A673 (cell line): ENCODE measurements at regions not wholly inside any gene's neighbourhood (a gene's known extent, or its start where the extent isn't known, plus 50 kb on each side); places are given as distances from the start of the nearest gene placed in this dataset.
"Not testable (repeated sequence)": the region's sequence is repeated elsewhere in the genome, so short reads cannot be mapped to it uniquely, and the experiment has no call there.

Source experiments
- BruUV-seq: library from RNA; stranded (reverse); fragments of 400-500 nt; replicated peaks from 2 replicates; lab custom pipeline; 2021; lab: Mats Ljungman, UMichigan
- CTCF ChIA-PET: fragments of 300-600 bp; sonication (Branson Sonifier 250); formaldehyde crosslinking; loops from one replicate; lab custom pipeline; 2022; ENCODE audit warnings: antibody characterized with exemption; lab: Charles Lee
- POLR2A ChIA-PET: fragments of 300-600 bp; sonication (Branson Sonifier 250); formaldehyde crosslinking; loops from one replicate; lab custom pipeline; 2022; ENCODE audit warnings: antibody characterized with exemption; ENCODE audit not compliant: low non-redundant PET; lab: Charles Lee
- DNase-seq: peaks from one replicate; pipeline ENCODE4 v3.0.0-alpha.2; 2015; ENCODE audit warnings: low spot score
- H3K27ac ChIP-seq: fragments of 200-600 bp; sonication (generic); 2 replicates; pipeline ENCODE4 v1.5.1; 2016; ENCODE audit warnings: mixed run types, low read depth, mild to moderate bottlenecking, mixed read lengths, antibody characterized with exemption, low read length; ENCODE audit not compliant: poor library complexity, severe bottlenecking
- H3K27me3 ChIP-seq: fragments of 200-600 bp; sonication (generic); replicated peaks from 2 replicates; pipeline ENCODE4 v1.6.1; 2017; ENCODE audit warnings: mixed run types, low read depth, mild to moderate bottlenecking, mixed read lengths, antibody characterized with exemption, low read length; ENCODE audit not compliant: insufficient read depth, poor library complexity
- H3K36me3 ChIP-seq: fragments of 200-600 bp; sonication (generic); 2 replicates; pipeline ENCODE4 v1.6.1; 2016; ENCODE audit warnings: mixed run types, mild to moderate bottlenecking, mixed read lengths, antibody characterized with exemption, low read length; ENCODE audit not compliant: insufficient read depth, poor library complexity, severe bottlenecking
- H3K4me1 ChIP-seq: fragments of 200-600 bp; sonication (generic); 2 replicates; pipeline ENCODE4 v1.6.1; 2017; ENCODE audit warnings: mixed run types, mild to moderate bottlenecking, mixed read lengths, antibody characterized with exemption, low read length; ENCODE audit not compliant: insufficient read depth, poor library complexity, severe bottlenecking
- H3K4me3 ChIP-seq: fragments of 200-600 bp; sonication (generic); 2 replicates; pipeline ENCODE4 v1.5.1; 2016; ENCODE audit warnings: low read depth, mixed run types, mild to moderate bottlenecking, mixed read lengths, low read length; ENCODE audit not compliant: poor library complexity, severe bottlenecking
- H3K9me3 ChIP-seq: fragments of 200-600 bp; sonication (generic); 2 replicates; pipeline ENCODE4 v1.6.1; 2016; ENCODE audit warnings: mixed run types, low read depth, mild to moderate bottlenecking, mixed read lengths, antibody characterized with exemption, low read length; ENCODE audit not compliant: poor library complexity, severe bottlenecking
- CTCF ChIP-seq: fragments of 300-800, 200-600 bp; sonication (generic); conservative IDR thresholded peaks from 2 replicates; pipeline ENCODE4 v1.5.1; 2017; ENCODE audit warnings: low read depth, mild to moderate bottlenecking, antibody characterized with exemption, low read length, moderate library complexity, mixed read lengths
- EZH2 ChIP-seq: fragments of 200-600 bp; sonication (generic); IDR thresholded peaks from 2 replicates; pipeline ENCODE4 v1.6.1; 2017; ENCODE audit warnings: borderline replicate concordance, low read depth, mild to moderate bottlenecking, mixed read lengths, antibody characterized with exemption, low read length; ENCODE audit not compliant: poor library complexity, severe bottlenecking
- intact Hi-C: fragments of 100-400 bp; cut with micrococcal nuclease; formaldehyde crosslinking; loops from one replicate; pipeline ENCODE4 v1.10.0; 2022; ENCODE audit not compliant: unreplicated experiment

DNA sequence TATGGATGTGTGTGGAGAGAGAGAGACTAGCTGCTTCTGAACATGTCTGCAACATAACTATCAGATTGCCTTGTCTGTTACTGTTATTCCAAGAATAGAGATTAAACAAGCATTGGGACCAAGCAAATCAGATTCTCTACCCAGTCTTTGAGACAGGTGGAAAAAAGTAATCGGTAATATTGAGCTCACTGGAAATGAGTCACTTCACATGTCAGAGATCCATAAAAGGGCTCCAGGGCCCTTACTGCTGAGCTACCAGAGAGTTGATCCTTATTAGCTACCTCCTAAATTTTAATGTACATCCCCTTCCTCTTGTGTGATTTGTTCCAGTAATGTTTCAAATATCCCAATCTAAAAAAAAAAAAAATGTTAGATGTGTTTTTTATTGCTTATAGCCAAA is 2118.0 kb downstream of the PCDH9 start:
- TF ChIP-seq EZH2, result no peak
- TF ChIP-seq CTCF, result no peak
- CTCF ChIA-PET, result no interaction called here
- H3K27ac ChIP-seq, result no peak overlapping the region
- POLR2A ChIA-PET, result no interaction called here
- H3K4me1 ChIP-seq, result no peaks in the 10 kb centered on the region
- no peak overlapping the region for H3K4me3 ChIP-seq
- H3K36me3 ChIP-seq, result no peaks in the 10 kb centered on the region
- no peak for DNase-seq
- no peaks in the 10 kb centered on the region for H3K27me3 ChIP-seq
- no peaks in the 10 kb centered on the region for H3K9me3 ChIP-seq
- intact Hi-C loops, result no loop called here
- BruUV-seq, result no TSS peak

DNA sequence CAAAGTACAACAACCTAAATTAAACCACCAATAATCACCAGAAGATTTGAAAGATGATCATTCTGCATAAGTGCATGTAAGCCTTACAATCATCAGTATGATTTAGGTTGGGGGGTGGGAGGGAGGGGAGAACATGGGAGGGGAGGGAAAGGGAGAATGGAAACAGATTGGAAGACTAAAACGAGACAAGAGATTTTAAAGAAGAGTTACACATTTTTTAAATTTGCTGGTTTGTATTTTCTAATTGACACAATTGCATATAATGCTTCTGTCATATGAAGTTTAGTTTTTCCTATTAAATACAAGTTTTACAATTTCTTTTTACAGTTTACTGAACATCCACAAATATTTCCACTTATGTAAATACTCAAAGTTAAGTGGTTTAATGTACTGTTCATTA is 2118.9 kb downstream of the PCDH9 start:
- CTCF ChIA-PET, result no interaction called here
- BruUV-seq, result no TSS peak
- TF ChIP-seq CTCF, result no peak
- TF ChIP-seq EZH2, result no peak
- POLR2A ChIA-PET, result no interaction called here
- no peak for DNase-seq
- no peaks in the 10 kb centered on the region for H3K27me3 ChIP-seq
- H3K27ac ChIP-seq, result no peak overlapping the region
- H3K4me3 ChIP-seq, result no peak overlapping the region
- H3K4me1 ChIP-seq, result no peaks in the 10 kb centered on the region
- intact Hi-C loops, result no loop called here
- H3K36me3 ChIP-seq, result no peaks in the 10 kb centered on the region
- no peaks in the 10 kb centered on the region for H3K9me3 ChIP-seq

DNA sequence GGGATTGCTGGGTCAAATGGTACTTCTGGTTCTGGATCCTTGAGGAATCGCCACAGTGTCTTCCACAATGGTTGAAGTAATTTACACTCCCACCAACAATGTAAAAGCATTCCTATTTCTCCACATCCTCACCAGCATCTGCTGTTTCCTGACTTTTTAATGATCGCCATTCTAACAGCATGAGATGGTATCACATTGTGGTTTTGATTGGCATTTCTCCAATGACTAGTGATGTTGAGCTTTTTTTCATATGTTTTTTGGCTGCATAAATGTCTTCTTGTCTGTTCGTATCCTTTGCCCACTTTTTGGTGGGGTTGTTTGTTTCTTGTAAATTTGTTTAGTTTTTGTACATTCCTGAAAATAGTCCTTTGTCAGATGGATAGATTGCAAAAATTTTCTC is 2125.7 kb downstream of the PCDH9 start:
- DNase-seq, CTCF ChIA-PET, H3K4me1 ChIP-seq, H3K36me3 ChIP-seq, H3K4me3 ChIP-seq, BruUV-seq, H3K27me3 ChIP-seq, H3K9me3 ChIP-seq, H3K27ac ChIP-seq, POLR2A ChIA-PET, intact Hi-C loops: not testable (repeated sequence)

GRCh38 chr13:65103351-65103750 is 2126.8 kb downstream of the PCDH9 start:
- no peak for DNase-seq
- no TSS peak for BruUV-seq
- CTCF ChIA-PET, result no interaction called here
- H3K4me3 ChIP-seq, result no peak overlapping the region
- no peaks in the 10 kb centered on the region for H3K27me3 ChIP-seq
- no peak overlapping the region for H3K27ac ChIP-seq
- intact Hi-C loops, result no loop called here
- no peak for TF ChIP-seq CTCF
- TF ChIP-seq EZH2, result no peak
- no peaks in the 10 kb centered on the region for H3K4me1 ChIP-seq
- POLR2A ChIA-PET, result no interaction called here
- H3K36me3 ChIP-seq, result no peaks in the 10 kb centered on the region
- no peaks in the 10 kb centered on the region for H3K9me3 ChIP-seq
